Activated naive CD4-positive, alpha-beta T cell treated with anti-CD3 and anti-CD28 coated beads for 36 hours (primary cell): ENCODE measurements at regions not wholly inside any gene's neighbourhood (a gene's known extent, or its start where the extent isn't known, plus 50 kb on each side); places are given as distances from the start of the nearest gene placed in this dataset.

Experiments used
- CTCF ChIA-PET: fragments of 350-600 bp; sonication (Branson Sonifier 250); formaldehyde crosslinking; loops from one replicate; lab custom pipeline; 2021; ENCODE audit warnings: antibody characterized with exemption; lab: Charles Lee
- DNase-seq: peaks from one replicate; pipeline ENCODE4 v3.0.0-alpha.2; 2020
- H3K27ac Mint-ChIP-seq: one replicate; pipeline ENCODE4 v1.8.0; 2021; ENCODE audit warnings: mild to moderate bottlenecking, mixed read lengths
- H3K27me3 Mint-ChIP-seq: one replicate; pipeline ENCODE4 v1.8.0; 2021; ENCODE audit warnings: low read depth, mixed read lengths
- H3K36me3 Mint-ChIP-seq: one replicate; pipeline ENCODE4 v1.8.0; 2021; ENCODE audit warnings: low read depth, mixed read lengths
- H3K4me1 Mint-ChIP-seq: one replicate; pipeline ENCODE4 v1.8.0; 2021; ENCODE audit warnings: low read depth, mixed read lengths
- H3K4me3 Mint-ChIP-seq: one replicate; pipeline ENCODE4 v1.8.0; 2021; ENCODE audit warnings: mild to moderate bottlenecking, moderate library complexity, mixed read lengths
- H3K9me3 Mint-ChIP-seq: one replicate; pipeline ENCODE4 v1.8.0; 2021; ENCODE audit warnings: mixed read lengths
- intact Hi-C: fragments of 100-400 bp; cut with micrococcal nuclease; formaldehyde crosslinking; loops from one replicate; pipeline ENCODE4 v1.15.1; 2023

GRCh38 chr16:73143002-73143401 lies 95.1 kb upstream of the ZFHX3 start:
- H3K4me3 Mint-ChIP-seq = no peak overlapping the region
- intact Hi-C loops = no loop called here
- H3K27me3 Mint-ChIP-seq = no peaks in the 10 kb centered on the region
- H3K9me3 Mint-ChIP-seq = no peaks in the 10 kb centered on the region
- no peak overlapping the region for H3K27ac Mint-ChIP-seq
- H3K4me1 Mint-ChIP-seq = no peaks in the 10 kb centered on the region
- DNase-seq = no peak
- CTCF ChIA-PET = interaction anchor here (0.6 kb wide), 1 partner anchor 240 kb away, joined by 3 read pairs; no protein-coding TSS in a partner anchor
- H3K36me3 Mint-ChIP-seq = no peaks in the 10 kb centered on the region

GRCh38 chr16:73142053-73142854 lies 94.3 kb upstream of the ZFHX3 start:
- CTCF ChIA-PET = interaction anchor here (0.6 kb wide), 1 partner anchor 239 kb away, joined by 3 read pairs; no protein-coding TSS in a partner anchor
- H3K36me3 Mint-ChIP-seq = no peaks in the 10 kb centered on the region
- no peaks in the 10 kb centered on the region for H3K9me3 Mint-ChIP-seq
- intact Hi-C loops = no loop called here
- no peak for DNase-seq
- H3K27ac Mint-ChIP-seq = no peak overlapping the region
- no peaks in the 10 kb centered on the region for H3K27me3 Mint-ChIP-seq
- no peak overlapping the region for H3K4me3 Mint-ChIP-seq
- no peaks in the 10 kb centered on the region for H3K4me1 Mint-ChIP-seq

GRCh38 chr16:73140929-73141328 lies 93.0 kb upstream of the ZFHX3 start:
- Mint-ChIP-seq H3K4me1 (no peaks in the 10 kb centered on the region), H3K36me3 (no peaks in the 10 kb centered on the region), H3K27ac (no peak overlapping the region), H3K4me3 (no peak overlapping the region), H3K27me3 (no peaks in the 10 kb centered on the region), H3K9me3 (no peaks in the 10 kb centered on the region)
- CTCF ChIA-PET = no interaction called here
- DNase-seq = no peak
- intact Hi-C loops = no loop called here

GRCh38 chr16:73131156-73131862 lies 83.4 kb upstream of the ZFHX3 start:
- Mint-ChIP-seq H3K4me1 (no peaks in the 10 kb centered on the region), H3K27ac (no peak overlapping the region), H3K27me3 (no peaks in the 10 kb centered on the region), H3K36me3 (no peaks in the 10 kb centered on the region), H3K4me3 (no peak overlapping the region), H3K9me3 (peaks cover 3% of the 10 kb centered on the region)
- CTCF ChIA-PET = no interaction called here
- intact Hi-C loops = no loop called here
- no peak for DNase-seq

GRCh38 chr16:73129455-73129854 lies 81.5 kb upstream of the ZFHX3 start:
- H3K4me1 Mint-ChIP-seq = no peaks in the 10 kb centered on the region
- no peak overlapping the region for H3K4me3 Mint-ChIP-seq

GRCh38 chr16:73126525-73126853 lies 78.6 kb upstream of the ZFHX3 start:
- Mint-ChIP-seq H3K27me3 (no peaks in the 10 kb centered on the region), H3K36me3 (no peaks in the 10 kb centered on the region), H3K4me3 (no peak overlapping the region), H3K27ac (no peak overlapping the region), H3K9me3 (peaks cover 5% of the 10 kb centered on the region), H3K4me1 (peaks cover 9% of the 10 kb centered on the region)
- no peak for DNase-seq
- CTCF ChIA-PET = no interaction called here
- intact Hi-C loops = no loop called here

More at GRCh38 chr16:73129455-73129854, 81.5 kb upstream of the ZFHX3 start:
- H3K27ac Mint-ChIP-seq = no peak overlapping the region
- peaks cover 3% of the 10 kb centered on the region for H3K9me3 Mint-ChIP-seq
- no peaks in the 10 kb centered on the region for H3K36me3 Mint-ChIP-seq
- H3K27me3 Mint-ChIP-seq = no peaks in the 10 kb centered on the region
- CTCF ChIA-PET = no interaction called here
- intact Hi-C loops = no loop called here
- DNase-seq = no peak

GRCh38 chr16:73125850-73126524 lies 78.1 kb upstream of the ZFHX3 start:
- Mint-ChIP-seq H3K4me3 (no peak overlapping the region), H3K27me3 (no peaks in the 10 kb centered on the region), H3K27ac (no peak overlapping the region), H3K4me1 (peaks cover 9% of the 10 kb centered on the region), H3K36me3 (no peaks in the 10 kb centered on the region), H3K9me3 (peaks cover 5% of the 10 kb centered on the region)
- no peak for DNase-seq
- CTCF ChIA-PET = interaction anchor here (0.9 kb wide), 1 partner anchor 293 kb away, joined by 4 read pairs; no protein-coding TSS in a partner anchor
- intact Hi-C loops = no loop called here

- no peaks in the 10 kb centered on the region for H3K27me3 Mint-ChIP-seq
- H3K27ac Mint-ChIP-seq = no peak overlapping the region
- H3K4me3 Mint-ChIP-seq = no peak overlapping the region
- peaks cover 5% of the 10 kb centered on the region for H3K9me3 Mint-ChIP-seq
- intact Hi-C loops = no loop called here
- peaks cover 9% of the 10 kb centered on the region for H3K4me1 Mint-ChIP-seq
- CTCF ChIA-PET = no interaction called here
- no peak for DNase-seq
- no peaks in the 10 kb centered on the region for H3K36me3 Mint-ChIP-seq
These were observed 76.9 kb upstream of the ZFHX3 start for GRCh38 chr16:73124665-73125375.

GRCh38 chr16:73124097-73124652 lies 76.2 kb upstream of the ZFHX3 start:
- DNase-seq = no peak
- intact Hi-C loops = no loop called here
- no peak overlapping the region for H3K27ac Mint-ChIP-seq
- H3K36me3 Mint-ChIP-seq = no peaks in the 10 kb centered on the region
- H3K27me3 Mint-ChIP-seq = no peaks in the 10 kb centered on the region
- peaks cover 5% of the 10 kb centered on the region for H3K9me3 Mint-ChIP-seq
- no peak overlapping the region for H3K4me3 Mint-ChIP-seq
- peaks cover 9% of the 10 kb centered on the region for H3K4me1 Mint-ChIP-seq
- CTCF ChIA-PET = no interaction called here

- intact Hi-C loops = no loop called here
- no peak overlapping the region for H3K4me3 Mint-ChIP-seq
- H3K9me3 Mint-ChIP-seq = peaks cover 5% of the 10 kb centered on the region
- H3K36me3 Mint-ChIP-seq = no peaks in the 10 kb centered on the region
- CTCF ChIA-PET = interaction anchor here (0.5 to 0.7 kb wide), 3 partner anchors 26 to 290 kb away, joined by 3 to 6 read pairs (median 3); no protein-coding TSS in a partner anchor
- peaks cover 9% of the 10 kb centered on the region for H3K4me1 Mint-ChIP-seq
- DNase-seq = peak; percentile 45
- no peak overlapping the region for H3K27ac Mint-ChIP-seq
- H3K27me3 Mint-ChIP-seq = no peaks in the 10 kb centered on the region
These were observed 74.9 kb upstream of the ZFHX3 start for GRCh38 chr16:73122604-73123391.

- H3K4me3 Mint-ChIP-seq = no peak overlapping the region
- H3K36me3 Mint-ChIP-seq = no peaks in the 10 kb centered on the region
- no peak overlapping the region for H3K27ac Mint-ChIP-seq
- CTCF ChIA-PET = no interaction called here
- no peak for DNase-seq
- intact Hi-C loops = no loop called here
- peaks cover 4% of the 10 kb centered on the region for H3K9me3 Mint-ChIP-seq
- no peaks in the 10 kb centered on the region for H3K4me1 Mint-ChIP-seq
- H3K27me3 Mint-ChIP-seq = no peaks in the 10 kb centered on the region
These were observed 68.6 kb upstream of the ZFHX3 start for GRCh38 chr16:73116576-73116975.
